Endodermal cell (in vitro differentiated cells): ENCODE measurements at regions not wholly inside any gene's neighbourhood (a gene's known extent, or its start where the extent isn't known, plus 50 kb on each side); places are given as distances from the start of the nearest gene placed in this dataset.

Experiments
- DNase-seq: peaks from one replicate; pipeline ENCODE4 v3.0.0-alpha.2; 2017
- H3K27ac ChIP-seq: 2 replicates; pipeline ENCODE4 v1.5.1; 2013; ENCODE audit warnings: mild to moderate bottlenecking, low read depth, low read length, moderate library complexity
- H3K27me3 ChIP-seq: 2 replicates; pipeline ENCODE4 v1.6.1; 2013; ENCODE audit warnings: mild to moderate bottlenecking, low read length, moderate library complexity; ENCODE audit not compliant: insufficient read depth, control insufficient read depth, poor library complexity, severe bottlenecking
- H3K36me3 ChIP-seq: 2 replicates; pipeline ENCODE4 v1.7.0; 2013; ENCODE audit warnings: mild to moderate bottlenecking, low read length, moderate library complexity; ENCODE audit not compliant: control insufficient read depth, insufficient read depth
- H3K4me1 ChIP-seq: one replicate; pipeline ENCODE4 v1.7.0; 2013; ENCODE audit warnings: low read length; ENCODE audit not compliant: control insufficient read depth, insufficient read depth
- H3K4me3 ChIP-seq: 2 replicates; pipeline ENCODE4 v1.5.1; 2013; ENCODE audit warnings: mild to moderate bottlenecking, low read length, moderate library complexity
- H3K9ac ChIP-seq: 2 replicates; pipeline ENCODE4 v1.6.1; 2013; ENCODE audit warnings: mild to moderate bottlenecking, low read length, moderate library complexity; ENCODE audit not compliant: poor library complexity, severe bottlenecking; ENCODE audit errors: extremely low read depth
- H3K9me3 ChIP-seq: 2 replicates; pipeline ENCODE4 v1.6.1; 2013; ENCODE audit warnings: mild to moderate bottlenecking, low read length, moderate library complexity; ENCODE audit not compliant: control insufficient read depth
- H3K27ac Mint-ChIP-seq: 2 replicates; pipeline ENCODE4 v1.8.0; 2020; ENCODE audit warnings: mixed read lengths
- H3K27me3 Mint-ChIP-seq: 2 replicates; pipeline ENCODE4 v1.8.0; 2021; ENCODE audit warnings: mild to moderate bottlenecking, mixed read lengths; ENCODE audit not compliant: insufficient read depth
- H3K36me3 Mint-ChIP-seq: 2 replicates; pipeline ENCODE4 v1.8.0; 2020; ENCODE audit warnings: low read depth, mixed read lengths
- H3K4me1 Mint-ChIP-seq: 2 replicates; pipeline ENCODE4 v1.8.0; 2020; ENCODE audit warnings: mixed read lengths
- H3K4me3 Mint-ChIP-seq: 2 replicates; pipeline ENCODE4 v1.8.0; 2020; ENCODE audit warnings: mild to moderate bottlenecking, moderate library complexity, mixed read lengths
- H3K9me3 Mint-ChIP-seq: 2 replicates; pipeline ENCODE4 v1.8.0; 2020; ENCODE audit warnings: mild to moderate bottlenecking, mixed read lengths
- CTCF ChIP-seq: fragments of 200-600 bp; sonication (generic); conservative IDR thresholded peaks from 2 replicates; pipeline ENCODE4 v1.5.0; 2021; ENCODE audit warnings: antibody characterized with exemption, mild to moderate bottlenecking
- whole genome bisulfite sequencing, 2 experiments: methylation state at CpG; one replicate each; pipeline versions ENCODE4 v1.1.5 to v1.1.7; 2013; ENCODE audit warnings: missing lambda C conversion rate in 2 of 2, mixed read lengths in 1 of 2; ENCODE audit not compliant: insufficient coverage in 1 of 2, insufficient read length in 1 of 2; 5-methylcytosine and 5-hydroxymethylcytosine counted together

GRCh38 chrX:78378476-78379115 is 51.2 kb upstream of the CYSLTR1 start:
- no peak overlapping the region for H3K27ac Mint-ChIP-seq
- no peak overlapping the region for H3K4me3 Mint-ChIP-seq
- no peaks in the 10 kb centered on the region for H3K27me3 ChIP-seq
- no peak for TF ChIP-seq CTCF
- no peak overlapping the region for H3K27ac ChIP-seq
- H3K4me1 Mint-ChIP-seq = no peaks in the 10 kb centered on the region
- H3K36me3 Mint-ChIP-seq = no peaks in the 10 kb centered on the region
- H3K9me3 Mint-ChIP-seq = peaks cover 46% of the 10 kb centered on the region
- H3K27me3 Mint-ChIP-seq = no peaks in the 10 kb centered on the region
- no peak overlapping the region for H3K4me3 ChIP-seq
- H3K9ac ChIP-seq = no peak overlapping the region
- no peak for DNase-seq
- no peaks in the 10 kb centered on the region for H3K9me3 ChIP-seq
- WGBS, 2 experiments = 67 to 93% methylated on average over 1 to 2 of the region's 2 CpGs
- no peaks in the 10 kb centered on the region for H3K36me3 ChIP-seq
- H3K4me1 ChIP-seq = no peaks in the 10 kb centered on the region
